GM11168 (cell line): ENCODE measurements at regions not wholly inside any gene's neighbourhood (a gene's known extent, or its start where the extent isn't known, plus 50 kb on each side); places are given as distances from the start of the nearest gene placed in this dataset.

Experiments
- in situ Hi-C: fragments of 300-500 bp; cut with MboI; formaldehyde crosslinking; loops from one replicate; pipeline ENCODE4 v1.12.0; 2022; ENCODE audit warnings: low sequenced_read_pairs; ENCODE audit not compliant: unreplicated experiment

DNA sequence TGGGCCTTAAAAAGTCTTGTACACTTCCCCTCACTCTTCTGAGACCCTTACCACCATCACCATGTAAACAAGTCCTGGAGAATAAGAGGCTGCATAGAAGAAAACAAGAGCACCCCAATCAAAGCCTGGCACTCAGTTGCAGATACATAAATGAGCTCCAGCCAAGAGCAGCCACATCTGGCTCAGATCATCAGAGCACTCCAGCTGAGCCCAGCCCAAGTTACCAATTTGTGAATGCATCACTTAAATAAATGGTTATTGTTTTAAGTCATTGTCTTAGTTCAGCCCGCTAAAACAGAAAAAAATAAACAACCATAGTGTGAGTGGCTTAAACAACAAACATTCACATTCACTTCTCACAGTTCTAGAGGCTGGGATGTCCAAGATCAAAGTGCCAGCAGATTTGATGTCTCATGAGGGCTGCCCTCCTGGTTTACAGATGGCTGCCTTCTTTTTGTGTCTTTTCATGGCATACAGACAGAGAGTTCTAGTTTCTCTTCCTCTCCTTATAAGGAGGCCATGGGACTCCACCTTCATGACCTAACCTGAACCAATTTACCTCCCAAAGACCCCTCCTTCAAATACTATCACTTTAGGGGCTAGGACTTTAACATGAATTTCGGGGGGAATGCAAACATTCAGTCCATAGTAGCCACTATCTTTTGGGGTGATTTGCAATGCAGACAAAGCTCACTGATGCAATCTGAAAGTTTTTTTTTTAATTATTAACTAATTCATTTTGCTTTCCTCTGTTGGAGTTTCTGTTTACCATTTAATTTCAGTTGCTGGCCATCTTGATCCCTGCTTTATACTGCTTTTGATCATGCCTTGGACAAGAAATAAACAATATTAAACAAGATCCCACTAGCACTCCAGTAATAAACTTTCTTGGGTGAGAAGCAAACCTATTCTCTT lies 187.5 kb upstream of the ACVR2A start:
- in situ Hi-C loops, result no loop called here

DNA sequence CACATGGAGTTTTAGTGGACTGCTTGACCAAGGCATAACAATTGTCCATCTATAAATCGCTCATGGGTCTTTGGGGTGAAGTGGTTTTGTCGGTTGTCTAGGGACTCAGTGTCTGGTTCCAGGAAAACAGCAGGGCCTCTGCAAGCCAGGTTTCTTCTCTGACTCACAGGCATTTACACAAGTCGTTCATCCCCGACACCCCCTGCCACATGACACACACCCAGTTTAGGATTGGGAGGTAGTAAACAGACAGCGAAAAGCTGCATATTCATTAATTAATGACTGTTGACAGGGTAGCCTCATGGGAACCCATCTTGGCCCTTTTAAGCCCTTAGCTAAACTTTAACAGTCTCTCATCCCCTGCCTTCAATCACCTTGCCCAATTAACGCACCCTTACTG lies 194.8 kb upstream of the ACVR2A start:
- in situ Hi-C loops, result no loop called here

DNA sequence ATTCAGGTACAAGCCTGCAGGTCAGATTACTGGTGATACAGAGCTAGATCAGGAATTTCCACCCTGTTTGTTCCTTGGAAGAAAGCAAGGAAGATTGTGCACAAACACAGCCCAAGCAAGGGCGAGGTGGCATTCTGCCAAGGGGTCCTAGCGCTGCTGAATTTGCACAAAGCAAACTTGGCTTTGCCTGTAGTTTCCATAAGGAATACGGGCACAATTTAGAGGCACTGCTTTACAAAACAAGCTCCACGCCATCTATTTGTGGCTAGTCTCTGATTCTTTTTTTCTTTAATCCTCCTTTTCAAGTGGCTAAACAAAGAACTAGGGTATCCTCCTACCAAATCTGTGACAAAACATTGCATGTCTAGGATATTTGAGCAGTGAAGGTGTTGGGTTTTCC lies 195.5 kb upstream of the ACVR2A start:
- in situ Hi-C loops, result no loop called here

DNA sequence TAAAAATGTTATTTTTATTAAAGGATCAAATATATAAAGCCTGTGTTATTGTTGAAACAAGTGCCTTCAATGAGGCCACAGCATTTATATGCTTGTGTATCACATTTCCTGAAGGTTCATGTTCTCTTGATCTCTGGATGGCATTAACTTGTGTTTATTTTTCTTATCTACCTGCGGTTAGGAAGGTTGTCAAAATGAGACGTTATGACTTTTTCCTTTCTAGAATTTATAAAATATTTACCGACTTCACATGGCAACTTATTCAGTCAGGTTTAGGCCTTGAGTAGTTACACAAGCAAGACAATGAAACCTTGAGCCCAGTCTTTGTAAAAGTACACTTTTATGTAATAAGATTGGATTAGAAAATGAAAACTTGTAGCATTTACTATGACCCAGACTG lies 196.4 kb upstream of the ACVR2A start:
- in situ Hi-C loops, result no loop called here

DNA sequence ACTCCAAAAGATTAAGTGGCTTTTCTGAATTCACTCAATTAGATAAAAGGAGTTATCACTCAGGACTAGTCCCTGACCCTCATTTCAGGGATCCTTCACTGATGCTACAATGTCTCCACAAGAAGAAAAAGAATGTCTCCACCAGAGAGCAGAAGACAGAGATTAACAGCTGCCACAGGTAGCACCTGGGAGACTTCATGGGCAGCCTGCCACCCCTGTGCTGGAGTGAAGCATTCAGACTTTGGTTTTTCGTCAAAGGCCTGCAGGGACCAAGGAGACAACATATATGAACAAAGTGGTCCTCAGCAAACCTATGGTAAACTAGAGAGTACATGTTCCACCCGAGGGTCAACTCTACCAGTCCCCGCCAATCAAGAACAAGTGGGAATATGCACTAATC lies 197.0 kb upstream of the ACVR2A start:
- in situ Hi-C loops, result no loop called here

DNA sequence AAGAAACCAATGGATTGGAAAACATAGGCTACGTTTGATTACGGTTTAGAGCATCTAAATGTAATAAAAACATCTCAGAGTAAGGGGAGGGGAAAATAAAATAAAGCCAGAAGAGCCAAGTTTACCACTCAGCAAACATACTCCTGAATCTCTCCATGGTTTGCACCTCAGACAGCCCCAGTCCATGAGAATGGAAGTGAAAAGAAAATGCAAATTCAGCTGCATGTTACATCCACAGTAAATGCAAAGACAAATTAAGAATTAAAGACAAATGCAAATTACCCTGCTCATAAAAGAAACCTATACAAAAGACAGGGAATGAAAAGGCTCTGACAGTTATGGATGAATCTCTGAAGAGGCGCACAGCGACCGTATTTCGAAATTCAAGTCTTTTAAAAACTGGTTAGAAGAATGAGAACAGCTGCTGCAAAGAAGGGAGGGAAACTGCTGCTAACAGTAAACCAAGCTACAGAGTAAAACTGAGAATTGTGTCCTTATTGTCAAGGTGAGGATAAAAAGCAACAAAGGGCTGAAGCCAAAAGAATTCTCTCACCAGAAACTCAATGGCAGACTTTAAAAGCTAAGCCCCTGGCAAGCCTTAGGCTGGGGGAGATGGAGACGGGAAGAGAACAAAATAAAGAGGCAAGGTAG lies 197.9 kb upstream of the ACVR2A start:
- in situ Hi-C loops, result no loop called here

DNA sequence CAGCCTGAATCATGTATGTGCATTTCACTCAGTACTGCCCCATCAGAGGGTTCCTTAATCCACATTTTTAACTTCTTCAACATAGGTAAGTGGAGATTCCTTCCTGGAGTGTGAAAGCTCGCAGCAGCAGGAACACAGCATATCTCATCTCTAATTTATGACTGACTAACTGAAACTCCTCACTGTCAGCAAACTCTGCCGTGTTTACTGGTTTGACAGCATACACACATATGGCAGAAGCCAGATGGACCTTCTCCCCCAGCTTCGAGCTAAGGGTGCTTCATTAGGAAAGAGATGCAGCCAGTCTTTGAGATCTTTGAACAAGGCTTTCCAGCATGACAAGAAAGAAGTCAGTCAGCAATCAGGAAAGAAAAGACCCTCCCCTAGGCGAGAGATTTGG lies 200.3 kb upstream of the ACVR2A start:
- in situ Hi-C loops, result no loop called here

DNA sequence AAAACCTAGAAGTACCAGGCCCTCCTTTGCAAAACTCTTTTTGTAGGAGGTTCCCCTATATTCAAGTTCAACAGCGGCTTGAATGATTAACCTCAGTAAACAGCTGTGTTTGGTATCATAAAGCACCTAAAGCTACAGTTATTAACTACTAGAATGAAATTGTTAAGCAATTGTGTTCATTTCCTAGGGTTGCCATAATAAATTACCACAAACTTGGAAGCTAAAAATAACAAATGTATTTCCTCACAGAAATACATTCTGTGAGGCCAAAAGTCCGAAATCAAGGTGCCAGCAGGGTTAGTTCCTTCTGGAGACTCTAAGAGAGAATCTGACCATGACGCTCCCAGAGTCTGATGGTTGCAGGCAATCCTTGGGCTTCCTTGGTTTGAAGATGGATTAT lies 202.1 kb upstream of the ACVR2A start:
- in situ Hi-C loops, result no loop called here

DNA sequence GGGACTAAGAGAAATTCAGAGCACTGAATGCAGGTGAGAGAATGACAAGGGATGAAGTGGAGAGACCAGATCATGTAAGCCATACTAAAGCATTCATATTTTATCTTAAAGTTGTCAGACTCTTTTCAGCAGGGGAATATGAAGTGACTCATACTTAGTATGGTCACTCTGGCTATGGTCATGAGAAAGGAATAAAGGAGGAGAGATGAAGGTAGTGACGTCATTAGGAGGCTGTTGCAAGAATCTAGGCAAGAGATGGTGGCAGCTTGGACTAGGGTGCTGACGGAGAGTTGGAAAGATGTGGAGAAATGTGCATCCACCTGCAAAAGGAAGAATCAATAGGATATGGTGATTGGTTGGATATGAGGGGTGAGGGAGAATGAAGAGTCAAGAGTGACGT lies 203.2 kb upstream of the ACVR2A start:
- in situ Hi-C loops, result no loop called here

DNA sequence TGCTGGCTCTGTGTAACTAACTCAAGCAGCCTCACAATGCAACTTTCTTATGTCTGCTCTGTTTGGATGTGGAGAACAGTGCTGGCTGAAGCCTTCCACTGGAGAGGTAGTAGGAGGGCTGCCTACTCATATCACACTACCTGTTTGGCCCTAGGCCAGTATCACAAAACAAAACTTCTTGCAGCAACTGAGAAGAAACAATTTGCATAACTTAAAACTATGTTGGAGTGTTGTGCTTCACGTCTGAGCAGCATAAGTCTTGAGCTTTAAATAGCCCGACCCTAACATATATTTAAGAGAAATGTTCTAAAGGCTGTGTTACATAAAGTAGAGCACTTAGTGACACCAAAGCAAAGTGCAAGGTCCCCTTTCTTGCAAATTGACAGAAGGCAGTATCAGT lies 204.9 kb upstream of the ACVR2A start:
- in situ Hi-C loops, result no loop called here

DNA sequence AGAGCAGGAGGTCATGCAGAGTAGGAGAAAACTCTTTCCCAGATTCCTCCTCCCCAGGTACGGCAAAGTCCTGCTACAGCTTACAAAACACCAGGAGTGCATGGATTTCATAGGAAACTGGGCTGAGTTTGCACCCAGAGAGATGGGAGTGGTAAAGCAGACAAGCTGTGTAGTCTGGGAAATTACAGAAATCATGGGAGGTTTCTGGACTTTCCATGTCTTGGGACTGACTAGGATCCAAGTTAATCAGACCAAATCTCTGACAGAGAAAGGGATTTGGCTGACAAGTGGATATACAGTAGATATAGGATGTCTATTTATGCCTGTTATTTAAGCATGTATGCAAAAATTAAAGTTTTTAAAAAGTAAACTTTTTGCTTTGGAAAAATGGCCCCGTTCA lies 205.4 kb upstream of the ACVR2A start:
- in situ Hi-C loops, result no loop called here

DNA sequence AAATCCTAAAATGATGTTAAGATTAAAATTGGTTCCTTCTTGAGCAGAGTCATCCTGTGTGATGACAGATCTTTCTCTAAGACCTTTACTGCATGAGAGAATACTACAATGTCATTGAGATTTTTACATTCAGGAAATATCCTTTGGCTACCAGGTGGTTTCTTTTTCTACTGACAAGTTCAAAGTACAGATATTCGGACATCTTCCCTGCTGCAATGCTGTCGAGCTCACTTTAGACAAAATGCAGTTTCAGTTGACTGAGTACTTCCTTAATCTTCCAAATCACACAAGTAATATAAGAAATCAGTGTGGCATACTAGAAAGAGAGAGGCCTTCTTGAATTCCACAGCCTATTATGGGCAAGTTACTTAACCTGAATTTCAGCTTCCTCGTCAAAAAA lies 207.9 kb upstream of the ACVR2A start:
- in situ Hi-C loops, result no loop called here

DNA sequence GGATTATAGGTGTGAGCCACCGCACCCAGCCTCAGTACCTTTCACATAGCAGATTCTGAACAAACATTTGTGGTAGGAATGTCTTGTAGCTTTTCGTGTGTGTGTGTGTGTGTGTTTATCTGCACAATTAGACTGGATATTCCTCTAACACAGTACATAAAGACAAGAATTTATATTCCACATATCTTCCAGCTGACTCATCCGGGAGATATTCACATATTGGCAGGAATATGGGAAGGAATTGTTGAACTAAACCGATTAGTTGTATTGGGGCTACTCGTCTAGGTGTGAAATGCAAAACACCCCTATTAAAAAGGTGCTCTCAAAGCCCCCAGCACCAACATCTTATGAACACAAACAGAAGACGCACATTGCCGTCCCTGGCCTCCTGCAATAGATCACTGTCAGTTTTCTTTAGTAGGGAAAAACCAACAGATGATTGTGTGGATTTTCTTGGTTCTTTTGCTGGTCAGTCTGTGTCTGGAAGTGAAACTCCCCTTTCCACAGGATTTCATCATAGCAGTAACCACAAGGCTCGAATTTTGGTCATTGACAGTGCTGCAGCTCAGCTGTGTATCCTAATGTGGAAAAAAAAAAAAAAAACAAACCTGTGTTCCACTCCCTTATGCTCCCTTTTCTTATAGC lies 208.5 kb upstream of the ACVR2A start:
- in situ Hi-C loops, result no loop called here

DNA sequence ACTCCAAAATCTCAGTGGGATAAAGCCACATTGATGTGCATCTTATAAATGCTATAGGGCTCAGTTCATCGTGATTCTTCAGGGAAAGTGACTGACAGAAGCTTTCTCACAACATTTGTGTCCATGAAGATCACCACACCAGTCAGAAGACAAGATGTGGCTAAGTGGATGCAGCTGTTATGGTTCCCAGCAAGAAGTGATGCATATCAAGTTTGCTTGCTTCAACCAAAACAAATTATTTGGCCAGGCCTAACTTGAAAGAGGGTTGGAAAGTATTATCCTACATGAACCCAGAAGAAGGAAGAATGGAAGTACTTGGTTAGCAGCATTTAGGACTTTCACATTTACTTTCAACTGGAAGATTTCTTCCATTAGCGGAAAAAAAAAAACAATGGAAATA lies 210.0 kb upstream of the ACVR2A start:
- in situ Hi-C loops, result no loop called here

DNA sequence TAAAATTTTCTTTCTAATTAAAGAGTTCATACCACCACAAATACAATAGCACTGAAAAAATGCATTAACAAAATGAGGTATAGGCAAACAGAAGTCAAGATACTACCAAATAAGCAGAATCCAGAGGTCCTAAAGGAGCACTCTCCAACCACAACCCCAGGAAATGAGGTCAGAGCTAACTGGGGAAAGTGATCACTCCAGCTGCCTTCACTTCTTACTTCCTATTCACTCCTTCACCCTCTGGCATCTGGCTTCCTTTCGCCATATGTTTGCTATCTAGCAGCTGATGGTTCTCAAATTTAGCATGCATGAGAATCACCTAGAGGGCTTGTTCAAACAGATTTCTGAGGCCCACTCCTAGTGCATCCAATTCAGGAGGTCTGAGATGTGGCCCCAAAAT lies 212.6 kb upstream of the ACVR2A start:
- in situ Hi-C loops, result no loop called here

DNA sequence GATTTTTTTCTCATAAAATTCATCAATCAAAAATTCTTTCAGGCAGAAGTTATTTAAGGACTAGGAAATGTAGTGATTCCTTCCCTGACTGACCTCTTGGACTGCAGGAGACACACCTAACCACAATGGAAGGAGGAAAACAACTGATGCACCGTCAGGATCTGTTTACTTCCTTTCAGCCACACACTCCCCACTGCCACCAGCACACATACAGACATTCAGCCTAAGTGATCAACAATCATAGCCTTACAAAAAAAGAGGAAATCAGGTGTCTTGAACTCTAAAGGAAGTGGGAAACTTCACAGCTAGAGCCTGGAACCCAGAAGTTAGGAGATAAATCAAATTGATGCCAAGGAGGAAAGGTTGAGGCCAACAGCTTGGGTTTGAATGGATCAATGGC lies 213.5 kb upstream of the ACVR2A start:
- in situ Hi-C loops, result no loop called here

DNA sequence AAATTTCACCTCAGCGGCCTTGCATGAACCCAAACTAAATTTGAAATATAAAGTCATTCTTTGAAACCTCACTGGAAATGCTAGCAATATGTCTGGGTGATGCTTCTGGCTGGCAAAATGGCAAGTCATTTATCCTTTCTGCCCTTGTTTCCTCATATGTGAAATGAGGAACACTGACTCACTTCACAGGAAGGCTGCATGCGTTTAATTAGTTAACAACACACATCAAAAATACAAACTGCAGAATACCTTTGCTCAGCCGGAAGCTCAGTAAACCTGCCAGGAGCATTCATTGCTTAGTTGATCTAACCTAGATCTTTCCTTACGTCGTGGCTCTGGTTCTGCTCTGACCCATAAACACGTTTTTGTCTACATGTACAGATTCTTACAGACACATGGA lies 214.2 kb upstream of the ACVR2A start:
- in situ Hi-C loops, result no loop called here

DNA sequence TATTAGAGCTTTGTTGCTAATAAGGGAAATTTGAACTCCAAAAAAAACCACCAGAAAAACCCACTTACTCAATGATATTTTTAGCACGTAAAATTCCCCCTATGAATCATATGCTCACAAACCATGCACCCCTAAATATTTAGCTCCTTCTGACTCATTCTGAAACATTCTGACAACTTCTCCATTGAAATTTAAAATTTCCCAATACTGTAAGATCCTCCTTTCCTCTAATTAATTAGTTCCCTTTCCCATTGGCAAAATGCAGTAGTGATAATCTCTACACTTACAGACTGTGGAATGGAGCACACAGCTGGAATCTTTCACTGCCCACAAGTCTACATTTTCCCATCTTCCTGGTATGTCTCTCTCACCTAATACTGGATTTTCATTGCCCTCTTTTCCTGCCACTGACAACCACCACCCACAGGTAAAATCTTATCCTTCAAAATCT lies 215.8 kb upstream of the ACVR2A start:
- in situ Hi-C loops, result no loop called here

DNA sequence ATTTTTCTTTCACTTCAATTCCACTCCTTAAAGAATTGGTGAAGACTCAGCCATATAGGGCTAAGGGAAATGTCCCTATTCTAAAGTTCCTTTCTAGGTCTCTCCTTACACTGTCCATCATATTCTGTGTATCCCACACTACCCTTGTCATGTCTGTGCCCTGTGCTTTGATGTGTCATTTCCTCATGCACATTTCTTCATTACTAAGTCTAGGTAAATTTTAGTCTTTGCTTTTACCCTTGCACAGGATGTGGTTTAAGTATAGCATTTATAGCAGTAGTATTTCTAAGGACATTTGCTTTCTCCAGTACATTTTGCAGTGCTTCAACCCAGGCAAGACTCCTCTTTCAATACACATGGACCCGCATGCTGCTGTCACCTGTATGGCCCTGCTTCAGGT lies 221.5 kb upstream of the ACVR2A start:
- in situ Hi-C loops, result no loop called here

DNA sequence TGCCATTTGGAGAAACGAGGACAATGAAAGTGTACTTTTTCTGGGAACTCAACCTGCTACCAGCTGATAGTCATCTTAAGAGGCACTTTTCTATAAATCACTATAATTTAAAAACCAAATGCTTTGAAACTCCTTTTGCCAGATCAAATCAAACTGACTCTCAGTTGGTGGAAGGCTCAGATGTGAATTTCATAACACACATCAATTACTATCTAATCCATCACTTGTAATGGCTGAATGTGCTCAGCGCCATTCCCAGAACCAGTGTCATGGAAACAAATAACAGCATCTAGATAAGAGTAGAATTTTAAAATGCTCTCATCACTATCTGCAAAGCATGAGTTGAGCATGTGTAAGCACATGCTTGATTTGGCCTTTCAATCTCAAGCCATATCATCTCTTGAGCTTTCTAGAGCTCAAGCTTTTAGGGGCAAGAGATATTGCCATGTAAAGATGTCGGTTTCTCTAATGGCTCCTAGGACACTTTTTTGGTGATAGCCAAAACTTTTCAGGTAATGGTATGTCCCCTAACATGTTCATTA lies 223.1 kb upstream of the ACVR2A start:
- in situ Hi-C loops, result no loop called here

DNA sequence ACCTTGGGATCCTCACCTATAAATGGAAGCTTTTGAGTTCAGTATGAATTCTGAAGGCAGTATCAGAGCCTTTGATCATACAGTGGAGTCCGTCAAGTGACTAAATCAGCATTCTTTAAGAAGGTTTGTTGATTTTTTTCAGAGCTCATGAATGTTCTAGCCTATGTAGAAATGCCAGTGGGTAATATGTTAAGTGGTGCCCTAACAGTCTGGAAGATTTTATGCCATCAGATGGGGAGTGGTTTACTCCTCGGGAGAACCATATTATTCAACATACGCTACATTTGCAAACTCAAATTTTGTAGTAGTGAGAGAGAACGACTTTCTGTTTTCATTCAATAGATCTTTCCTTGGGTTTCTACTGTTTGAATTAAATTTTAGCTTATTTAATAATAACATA lies 225.0 kb upstream of the ACVR2A start:
- in situ Hi-C loops, result no loop called here
